PC-3 (cell line): ENCODE measurements at regions not wholly inside any gene's neighbourhood (a gene's known extent, or its start where the extent isn't known, plus 50 kb on each side); places are given as distances from the start of the nearest gene placed in this dataset.
"Not testable (repeated sequence)": the region's sequence is repeated elsewhere in the genome, so short reads cannot be mapped to it uniquely, and the experiment has no call there.

Experiments used
- ATAC-seq: fragments of 200-7000 bp; cut with Tn5 transposase; 2 replicates; pipeline ENCODE4 v1.9.1; 2020; ENCODE audit warnings: mild to moderate bottlenecking, moderate library complexity
- BruUV-seq: library from RNA; stranded (reverse); fragments of 400-500 nt; replicated peaks from 2 replicates; lab custom pipeline; 2021; lab: Mats Ljungman, UMichigan
- CTCF ChIA-PET: fragments of 300-600 bp; sonication (Branson Sonifier 250); formaldehyde crosslinking; loops from one replicate; lab custom pipeline; 2022; ENCODE audit warnings: antibody characterized with exemption; lab: Charles Lee
- POLR2A ChIA-PET: fragments of 300-600 bp; sonication (Branson Sonifier 250); formaldehyde crosslinking; loops from one replicate; lab custom pipeline; 2022; ENCODE audit warnings: antibody characterized with exemption; ENCODE audit not compliant: unreplicated experiment; lab: Charles Lee
- DNase-seq: peaks from one replicate; pipeline ENCODE4 v3.0.0-alpha.2; 2015
- H2AFZ ChIP-seq: fragments of 300-600 bp; sonication (generic); 2 replicates; pipeline ENCODE4 v1.6.0; 2016; ENCODE audit warnings: antibody characterized with exemption, low read length
- H3F3A ChIP-seq: fragments of 300-600 bp; sonication (generic); one replicate; pipeline ENCODE4 v1.6.0; 2017; ENCODE audit warnings: antibody characterized with exemption, low read length, control low read depth, mild to moderate bottlenecking; ENCODE audit not compliant: unreplicated experiment
- H3K27ac ChIP-seq: fragments of 300-600 bp; sonication (generic); 2 replicates; pipeline ENCODE4 v1.5.1; 2016; ENCODE audit warnings: mild to moderate bottlenecking, low read length
- H3K27me3 ChIP-seq: fragments of 300-600 bp; sonication (generic); 2 replicates; pipeline ENCODE4 v1.6.1; 2016; ENCODE audit warnings: low read length, mixed read lengths
- H3K36me3 ChIP-seq: fragments of 300-600 bp; sonication (generic); 2 replicates; pipeline ENCODE4 v1.6.1; 2016; ENCODE audit warnings: low read depth, mixed run types, low read length, mixed read lengths
- H3K4me1 ChIP-seq: fragments of 300-600 bp; sonication (generic); 2 replicates; pipeline ENCODE4 v1.5.1; 2016; ENCODE audit warnings: low read length; ENCODE audit not compliant: insufficient read depth
- H3K4me2 ChIP-seq: fragments of 300-600 bp; sonication (generic); 2 replicates; pipeline ENCODE4 v1.6.0; 2016; ENCODE audit warnings: low read length
- H3K4me3 ChIP-seq: fragments of 300-600 bp; sonication (generic); 2 replicates; pipeline ENCODE4 v1.5.1; 2016; ENCODE audit warnings: mild to moderate bottlenecking, low read length, mixed read lengths
- H3K79me2 ChIP-seq: fragments of 300-600 bp; sonication (generic); 2 replicates; pipeline ENCODE4 v1.6.1; 2017; ENCODE audit warnings: low read length, mixed read lengths
- H3K9ac ChIP-seq: fragments of 300-600 bp; sonication (generic); 2 replicates; pipeline ENCODE4 v1.6.0; 2016; ENCODE audit warnings: mild to moderate bottlenecking, low read length
- H3K9me2 ChIP-seq: fragments of 300-600 bp; sonication (generic); replicated peaks from 2 replicates; pipeline ENCODE4 v1.6.1; 2016; ENCODE audit warnings: mixed run types, low read length, mixed read lengths
- H3K9me3 ChIP-seq: fragments of 300-600 bp; sonication (generic); 2 replicates; pipeline ENCODE4 v1.6.1; 2016; ENCODE audit warnings: low read length, mixed read lengths
- H4K20me1 ChIP-seq: fragments of 300-600 bp; sonication (generic); 2 replicates; pipeline ENCODE4 v1.6.1; 2016; ENCODE audit warnings: low read length, mixed read lengths
- EZH2 ChIP-seq: fragments of 300-600 bp; sonication (generic); IDR thresholded peaks from one replicate; pipeline ENCODE4 v1.6.1; 2017; ENCODE audit warnings: antibody characterized with exemption, mild to moderate bottlenecking, low read length; ENCODE audit not compliant: unreplicated experiment
- EZH2phosphoT487 ChIP-seq: fragments of 300-600 bp; sonication (generic); IDR thresholded peaks from 2 replicates; pipeline ENCODE4 v1.6.1; 2018; ENCODE audit warnings: mild to moderate bottlenecking, antibody characterized with exemption, low read length, borderline replicate concordance
- intact Hi-C: fragments of 100-400 bp; cut with micrococcal nuclease; formaldehyde crosslinking; loops from 2 replicates; pipeline ENCODE4 v1.9.0; 2023
- TF ChIP-seq, protein P1 (sequence below): fragments of 300-600 bp; sonication (generic); conservative IDR thresholded peaks from 2 replicates; pipeline ENCODE4 v1.5.1; 2017; ENCODE audit warnings: antibody characterized with exemption, low read depth, mild to moderate bottlenecking, low read length

- TF ChIP-seq EZH2: no peak
- TF ChIP-seq EZH2phosphoT487: no peak
- TF ChIP-seq, protein P1, sequence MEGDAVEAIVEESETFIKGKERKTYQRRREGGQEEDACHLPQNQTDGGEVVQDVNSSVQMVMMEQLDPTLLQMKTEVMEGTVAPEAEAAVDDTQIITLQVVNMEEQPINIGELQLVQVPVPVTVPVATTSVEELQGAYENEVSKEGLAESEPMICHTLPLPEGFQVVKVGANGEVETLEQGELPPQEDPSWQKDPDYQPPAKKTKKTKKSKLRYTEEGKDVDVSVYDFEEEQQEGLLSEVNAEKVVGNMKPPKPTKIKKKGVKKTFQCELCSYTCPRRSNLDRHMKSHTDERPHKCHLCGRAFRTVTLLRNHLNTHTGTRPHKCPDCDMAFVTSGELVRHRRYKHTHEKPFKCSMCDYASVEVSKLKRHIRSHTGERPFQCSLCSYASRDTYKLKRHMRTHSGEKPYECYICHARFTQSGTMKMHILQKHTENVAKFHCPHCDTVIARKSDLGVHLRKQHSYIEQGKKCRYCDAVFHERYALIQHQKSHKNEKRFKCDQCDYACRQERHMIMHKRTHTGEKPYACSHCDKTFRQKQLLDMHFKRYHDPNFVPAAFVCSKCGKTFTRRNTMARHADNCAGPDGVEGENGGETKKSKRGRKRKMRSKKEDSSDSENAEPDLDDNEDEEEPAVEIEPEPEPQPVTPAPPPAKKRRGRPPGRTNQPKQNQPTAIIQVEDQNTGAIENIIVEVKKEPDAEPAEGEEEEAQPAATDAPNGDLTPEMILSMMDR: no peak
- Histone ChIP-seq H3K4me2 (no peak overlapping the region), H3K9me3 (no peaks in the 10 kb centered on the region), H3K4me1 (no peaks in the 10 kb centered on the region), H3K27me3 (no peaks in the 10 kb centered on the region), H3K36me3 (no peaks in the 10 kb centered on the region), H3K79me2 (no peaks in the 10 kb centered on the region), H4K20me1 (no peaks in the 10 kb centered on the region), H2AFZ (no peak overlapping the region), H3K27ac (no peak overlapping the region), H3K9ac (no peak overlapping the region), H3K4me3 (no peak overlapping the region), H3F3A (no peaks in the 10 kb centered on the region), H3K9me2 (no peaks in the 10 kb centered on the region)
- DNase-seq (no peak), ATAC-seq (no peak)
- BruUV-seq: no TSS peak
- ChIA-PET CTCF (no interaction called here), POLR2A (no interaction called here)
- intact Hi-C loops: no loop called here
Measured at GRCh38 chr9:28136113-28136512, 562.8 kb upstream of the C9orf72 start.

- BruUV-seq, H3K27ac ChIP-seq, intact Hi-C loops, DNase-seq, CTCF ChIA-PET, H3K9ac ChIP-seq, POLR2A ChIA-PET, H3K9me3 ChIP-seq, H3F3A ChIP-seq, H3K4me2 ChIP-seq, H3K36me3 ChIP-seq, H4K20me1 ChIP-seq, ATAC-seq, H2AFZ ChIP-seq, H3K27me3 ChIP-seq, H3K79me2 ChIP-seq, H3K4me3 ChIP-seq, H3K9me2 ChIP-seq, H3K4me1 ChIP-seq: not testable (repeated sequence)
Measured at GRCh38 chr9:28147430-28147829, 574.1 kb upstream of the C9orf72 start.

DNA sequence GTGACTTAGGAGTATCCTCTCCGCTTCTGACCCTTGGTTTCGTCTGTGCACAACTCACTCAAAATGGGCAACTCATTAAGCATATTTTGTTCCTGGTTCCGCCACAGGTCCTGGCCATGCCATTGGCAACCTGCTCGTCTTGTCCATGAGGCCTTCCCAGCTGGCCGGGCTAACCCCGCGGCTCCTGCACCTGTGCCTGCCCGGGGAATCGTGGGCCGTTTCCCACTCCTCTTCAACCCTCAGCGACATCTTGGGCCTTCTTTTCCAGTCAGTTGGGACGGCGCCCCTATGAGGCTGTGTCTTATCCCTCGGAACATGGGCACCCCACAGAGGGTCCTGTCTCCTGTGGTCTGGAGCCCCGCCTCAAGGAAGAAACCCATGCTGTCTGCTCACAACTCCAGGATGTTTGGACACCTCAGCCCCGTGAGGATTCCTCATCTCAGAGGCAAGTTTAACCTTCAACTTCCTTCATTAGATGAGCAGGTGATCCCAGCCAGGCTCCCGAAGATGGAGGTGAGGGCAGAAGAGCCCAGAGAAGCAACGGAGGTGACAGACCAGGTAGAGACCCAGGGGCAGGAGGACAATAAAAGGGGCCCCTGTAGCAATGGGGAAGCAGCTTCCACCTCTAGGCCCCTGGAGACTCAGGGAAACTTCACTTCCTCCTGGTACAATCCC lies 574.8 kb upstream of the C9orf72 start:
- H3K27me3 ChIP-seq, ATAC-seq, H3K36me3 ChIP-seq, H4K20me1 ChIP-seq, H3K4me2 ChIP-seq, DNase-seq, H3K9ac ChIP-seq, POLR2A ChIA-PET, H3K27ac ChIP-seq, H3K79me2 ChIP-seq, BruUV-seq, intact Hi-C loops, H3F3A ChIP-seq, CTCF ChIA-PET, H3K9me2 ChIP-seq, H3K9me3 ChIP-seq, H3K4me3 ChIP-seq, H3K4me1 ChIP-seq, H2AFZ ChIP-seq: not testable (repeated sequence)

- ATAC-seq: not testable (repeated sequence)
Measured at GRCh38 chr9:28149361-28150050, 576.2 kb upstream of the C9orf72 start.

More at GRCh38 chr9:28149361-28150050, 576.2 kb upstream of the C9orf72 start:
- H3K79me2 ChIP-seq, H3K9me2 ChIP-seq, H3K27ac ChIP-seq, H3K36me3 ChIP-seq, H4K20me1 ChIP-seq, DNase-seq, H3K4me1 ChIP-seq, BruUV-seq, H3K4me3 ChIP-seq, H3K9ac ChIP-seq, H2AFZ ChIP-seq, H3K27me3 ChIP-seq, H3K4me2 ChIP-seq, H3K9me3 ChIP-seq, H3F3A ChIP-seq, POLR2A ChIA-PET, intact Hi-C loops, CTCF ChIA-PET: not testable (repeated sequence)
